Jurkat, Clone E6-1 (cell line): ENCODE measurements at regions not wholly inside any gene's neighbourhood (a gene's known extent, or its start where the extent isn't known, plus 50 kb on each side); places are given as distances from the start of the nearest gene placed in this dataset.

Experiments used
- DNase-seq: peaks from one replicate; pipeline ENCODE4 v3.0.0-alpha.2; 2011; ENCODE audit warnings: low read depth, low spot score
- H3K4me3 ChIP-seq: 2 replicates; pipeline ENCODE4 v1.5.1; 2011; ENCODE audit warnings: mild to moderate bottlenecking, low read length, control low read depth, moderate library complexity

DNA sequence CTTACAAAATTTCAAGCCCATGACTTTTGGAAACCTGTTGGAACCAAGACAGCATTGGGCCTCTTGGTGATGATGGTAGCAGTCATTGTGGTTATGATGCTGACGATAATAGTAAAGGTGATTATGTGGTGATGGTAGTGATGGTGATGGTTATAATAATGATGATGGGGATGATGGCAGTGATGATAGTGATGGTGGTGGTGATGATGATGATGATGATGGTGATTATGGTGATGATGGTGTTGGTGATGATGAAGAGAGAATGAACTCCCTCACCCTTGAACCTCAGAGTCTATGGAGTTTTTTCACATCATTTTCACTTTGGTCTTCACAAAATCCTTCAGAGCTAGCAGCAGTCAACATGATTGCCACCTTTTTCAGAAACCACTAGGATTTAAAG lies 105.3 kb upstream of the ASIC2 start:
- DNase-seq, result no peak
- no peak overlapping the region for H3K4me3 ChIP-seq

DNA sequence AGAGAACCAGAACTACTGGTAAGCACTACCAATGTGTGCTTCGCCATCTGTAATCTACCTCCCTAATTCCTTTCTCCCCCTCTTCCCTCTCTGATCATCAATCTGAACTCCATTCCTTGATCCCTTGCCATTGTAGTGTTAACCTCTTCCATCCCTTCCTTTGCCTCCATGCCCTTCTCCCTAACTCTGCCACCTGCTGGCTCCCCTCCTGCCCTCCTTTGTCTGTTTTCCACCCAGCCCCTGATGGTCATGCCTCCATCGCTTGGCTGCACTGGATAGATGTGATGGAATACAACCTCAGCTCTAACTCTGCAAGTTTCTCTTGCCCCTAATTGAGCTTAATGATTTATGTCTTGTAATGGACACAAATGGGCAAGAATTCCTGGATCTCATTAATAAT lies 108.2 kb upstream of the ASIC2 start:
- H3K4me3 ChIP-seq, result no peak overlapping the region
- no peak for DNase-seq

DNA sequence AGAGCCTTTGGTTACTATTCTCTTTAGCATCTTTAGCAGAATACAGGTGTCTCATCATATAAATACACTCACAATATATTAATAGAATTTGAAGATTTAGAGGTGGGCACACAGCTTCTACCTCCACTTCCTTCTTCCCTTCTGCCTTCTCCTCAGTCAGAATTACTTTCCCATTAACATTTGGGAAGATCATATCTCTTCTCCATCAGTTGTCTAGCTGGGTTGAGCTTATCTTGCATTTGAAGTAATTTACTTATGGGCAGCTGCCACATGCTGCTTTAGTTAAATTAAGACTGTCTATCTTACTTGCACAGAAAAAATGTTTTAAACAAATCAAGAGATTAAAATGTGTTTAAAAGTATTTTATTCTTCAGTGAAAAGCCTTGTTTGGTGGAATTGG lies 110.1 kb upstream of the ASIC2 start:
- no peak overlapping the region for H3K4me3 ChIP-seq
- no peak for DNase-seq

DNA sequence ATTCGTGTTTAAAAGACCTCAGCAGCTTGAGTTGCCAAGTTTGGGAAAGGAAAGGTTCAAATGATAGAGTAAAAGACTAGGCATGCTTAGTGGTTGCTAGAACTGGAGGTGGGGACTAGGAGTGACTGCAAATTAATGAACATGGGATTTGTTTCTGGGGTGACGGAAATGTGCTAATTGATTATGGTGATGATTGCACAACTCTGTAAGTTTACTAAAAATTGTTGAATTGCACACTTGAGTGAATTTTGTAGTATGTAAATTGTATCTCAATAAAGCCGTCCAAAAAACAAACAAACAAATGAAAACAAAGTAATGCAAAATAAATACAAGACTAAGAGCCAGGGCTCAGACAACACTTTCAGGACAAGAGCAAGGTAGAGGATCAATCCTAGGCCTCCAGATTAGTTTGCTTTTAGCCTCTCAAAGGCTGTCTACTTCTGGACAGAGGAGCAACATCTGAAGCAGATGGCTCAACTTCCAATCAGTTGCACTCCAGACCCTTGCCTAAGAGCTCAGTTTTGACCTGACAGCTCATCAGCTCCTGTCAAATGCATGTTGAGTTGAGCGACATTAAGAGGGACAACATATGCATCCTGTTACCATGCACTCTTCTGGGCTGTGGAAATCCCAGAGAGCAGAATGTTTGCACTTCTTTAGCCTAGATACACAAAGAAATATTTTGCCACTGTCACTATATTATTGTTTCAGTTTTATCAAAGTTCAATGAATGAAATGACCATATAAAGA lies 111.2 kb upstream of the ASIC2 start:
- no peak for DNase-seq
- H3K4me3 ChIP-seq, result no peak overlapping the region

DNA sequence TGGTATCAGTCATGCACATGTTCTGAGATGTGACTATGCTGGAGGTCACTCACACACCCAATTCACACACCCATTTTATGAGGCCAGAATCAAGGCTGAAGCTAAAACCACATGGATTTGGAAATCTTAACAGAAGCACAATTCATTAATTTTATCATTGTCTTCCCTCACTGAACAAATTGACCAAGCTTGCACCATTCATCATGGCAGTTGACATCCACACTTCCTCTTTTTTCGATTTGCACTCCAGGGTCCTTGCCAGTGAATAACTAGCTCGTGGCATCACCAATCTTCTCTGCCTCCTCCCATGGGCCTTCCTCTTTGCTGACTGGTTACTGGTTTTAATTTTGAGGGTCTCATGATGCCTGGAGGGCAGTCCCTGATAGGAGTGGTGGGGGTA lies 123.0 kb upstream of the ASIC2 start:
- no peak for DNase-seq
- H3K4me3 ChIP-seq, result no peak overlapping the region

DNA sequence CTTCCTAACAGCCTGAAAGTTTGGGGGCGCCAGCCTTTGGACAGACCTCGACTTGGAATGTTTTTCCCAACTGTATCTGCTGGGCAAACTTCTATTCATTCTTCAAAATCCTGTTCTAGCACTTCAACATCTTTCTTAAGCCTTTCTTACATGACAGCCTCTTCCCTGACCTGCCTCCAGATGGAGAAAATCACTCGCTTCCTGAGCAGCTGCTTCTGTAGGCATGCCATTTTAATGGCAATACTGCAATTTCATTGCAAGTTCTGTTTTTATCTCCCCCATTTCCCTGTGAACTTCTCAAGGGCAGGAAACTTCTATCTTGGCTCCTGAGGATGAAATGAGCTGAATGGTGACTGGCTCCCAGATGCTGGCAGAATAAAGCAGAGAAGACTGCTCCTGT lies 128.8 kb upstream of the ASIC2 start:
- no peak overlapping the region for H3K4me3 ChIP-seq
- no peak for DNase-seq

DNA sequence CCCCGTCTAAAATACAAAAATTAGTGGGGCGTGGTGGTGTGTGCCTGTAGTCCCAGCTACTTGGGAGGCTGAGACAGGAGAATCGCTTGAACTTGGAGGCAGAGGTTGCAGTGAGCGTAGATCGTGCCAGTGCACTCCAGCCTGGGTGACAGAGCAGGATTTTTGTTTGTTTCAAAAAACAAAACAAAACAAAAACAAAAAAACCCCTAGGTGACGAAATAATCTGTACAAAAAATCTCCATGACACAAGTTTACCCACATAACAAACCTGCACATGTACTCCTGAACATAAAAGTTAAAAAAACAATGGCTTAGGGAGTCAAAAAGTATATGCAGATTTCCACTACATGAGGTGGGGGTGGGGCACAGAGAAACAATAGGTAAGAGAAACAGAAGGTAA lies 140.5 kb upstream of the ASIC2 start:
- no peak overlapping the region for H3K4me3 ChIP-seq
- no peak for DNase-seq

DNA sequence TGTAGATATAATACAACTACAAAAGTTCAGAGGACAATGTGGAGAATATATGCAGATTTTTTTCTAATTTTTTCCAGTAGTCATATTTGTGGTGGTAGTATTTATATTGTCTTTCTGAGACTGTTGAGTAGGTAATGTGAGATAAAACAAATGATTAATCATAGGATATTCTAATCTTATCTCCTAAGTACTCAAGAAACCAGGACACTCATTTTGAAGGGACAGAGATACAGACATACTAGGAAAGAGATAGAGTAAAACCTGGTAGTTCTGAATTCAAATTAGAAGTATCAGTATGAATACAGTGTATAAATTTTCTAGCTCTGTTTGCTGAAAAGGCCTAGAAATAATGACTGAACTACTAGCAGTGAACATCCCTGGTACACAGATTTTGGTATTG lies 141.7 kb upstream of the ASIC2 start:
- no peak overlapping the region for H3K4me3 ChIP-seq
- DNase-seq, result no peak

DNA sequence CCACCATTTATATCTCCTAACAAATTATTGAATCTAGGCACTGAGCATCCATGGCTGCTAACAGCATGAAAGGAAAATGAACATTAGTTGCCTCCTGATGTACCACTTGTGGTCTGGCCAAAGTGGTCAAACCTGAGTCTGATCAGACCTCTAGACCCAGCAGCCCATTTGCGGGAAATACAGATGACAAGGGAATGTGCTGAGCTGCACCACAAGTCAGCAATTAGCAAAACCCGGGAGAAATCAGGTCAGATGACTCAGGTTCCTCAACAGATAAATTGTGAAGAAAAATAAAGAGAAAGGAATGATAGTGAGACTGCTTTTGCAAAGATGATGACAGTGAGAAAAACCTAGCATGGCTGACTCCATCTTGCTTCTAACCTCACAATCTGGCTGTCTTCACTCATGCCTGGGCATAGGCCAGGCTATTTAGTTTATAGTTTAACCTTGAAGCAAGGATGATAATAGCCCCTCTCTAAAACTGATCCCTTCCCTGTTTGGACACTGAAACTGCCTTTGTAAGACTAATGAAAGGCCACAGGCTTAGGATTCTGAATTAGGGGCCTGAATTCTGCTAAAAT lies 142.7 kb upstream of the ASIC2 start:
- no peak for DNase-seq
- H3K4me3 ChIP-seq, result no peak overlapping the region

DNA sequence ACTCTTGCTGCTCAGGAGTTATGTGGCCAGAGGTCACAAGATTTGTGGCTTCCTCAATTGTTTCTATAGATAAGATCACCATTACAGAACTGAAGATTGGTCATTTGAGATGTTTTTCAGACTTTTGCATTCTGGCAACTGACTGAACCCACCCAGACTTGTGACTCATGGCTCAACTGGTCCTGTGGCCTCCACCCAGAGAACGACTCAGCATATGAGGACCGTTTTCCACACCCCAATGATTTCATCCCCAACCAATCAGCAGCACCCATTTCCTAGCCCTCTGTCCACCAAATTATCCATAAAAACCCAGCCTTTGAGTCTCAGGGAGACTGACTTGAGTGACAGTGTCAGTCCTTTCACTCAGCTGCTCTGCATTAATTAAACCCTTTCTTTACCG lies 143.2 kb upstream of the ASIC2 start:
- H3K4me3 ChIP-seq, result no peak overlapping the region
- DNase-seq, result no peak

DNA sequence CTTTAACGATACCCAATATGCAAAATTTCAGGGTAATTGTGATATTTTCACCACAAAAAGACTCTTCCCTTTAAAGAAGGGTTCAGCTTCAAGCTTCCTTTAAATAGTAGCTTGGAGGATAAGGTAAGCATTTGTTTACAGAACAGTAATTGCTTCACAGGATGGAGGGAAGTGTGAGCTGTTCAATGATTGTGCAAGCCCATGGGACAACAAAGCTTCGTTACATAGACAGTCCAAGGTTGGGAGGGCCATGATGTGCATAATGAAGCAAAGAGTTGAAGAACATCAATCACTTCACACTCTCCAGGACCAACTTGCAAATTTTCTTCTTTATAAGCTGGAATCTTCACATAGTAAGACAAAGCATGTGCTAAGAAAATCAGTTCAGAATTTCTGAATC lies 145.0 kb upstream of the ASIC2 start:
- H3K4me3 ChIP-seq, result no peak overlapping the region
- DNase-seq, result no peak

DNA sequence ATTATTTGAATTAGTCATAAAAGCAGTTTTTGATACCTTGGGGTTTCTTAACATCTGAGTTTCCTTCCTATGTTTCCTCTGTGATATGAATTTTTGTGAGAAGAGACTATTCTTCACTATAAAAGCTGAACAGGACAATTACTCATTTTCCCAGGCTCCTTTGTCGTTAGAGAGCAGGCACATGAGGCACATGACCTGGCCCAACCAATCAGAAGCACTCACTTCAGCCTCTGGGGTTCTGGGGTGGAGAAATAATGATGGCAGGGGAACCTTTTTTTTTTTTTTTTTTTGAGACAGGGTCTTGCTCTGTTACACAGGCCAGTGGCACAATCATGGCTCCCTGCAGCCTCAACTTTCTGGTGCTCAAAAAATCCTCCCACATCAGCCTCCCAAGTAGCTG lies 145.5 kb upstream of the ASIC2 start:
- DNase-seq, result no peak
- H3K4me3 ChIP-seq, result no peak overlapping the region

DNA sequence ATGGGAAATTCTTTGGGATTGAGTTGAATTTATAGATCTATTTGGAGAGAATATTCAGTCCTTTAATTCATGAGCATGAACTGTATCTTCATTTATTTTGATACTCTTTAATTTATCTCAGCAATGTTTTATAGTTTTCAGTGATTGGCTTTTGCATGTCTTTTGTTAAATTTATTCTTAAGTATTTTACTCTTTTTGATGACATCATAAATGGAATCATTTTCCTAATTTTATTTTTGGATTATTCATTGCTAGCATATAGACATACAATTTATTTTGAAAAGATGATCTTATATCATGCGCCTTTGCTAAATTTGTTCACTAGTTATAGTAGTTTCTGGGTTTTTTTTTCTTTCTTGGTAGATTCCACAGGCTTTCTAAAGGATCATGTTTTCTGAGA lies 149.2 kb upstream of the ASIC2 start:
- no peak for DNase-seq
- H3K4me3 ChIP-seq, result no peak overlapping the region

DNA sequence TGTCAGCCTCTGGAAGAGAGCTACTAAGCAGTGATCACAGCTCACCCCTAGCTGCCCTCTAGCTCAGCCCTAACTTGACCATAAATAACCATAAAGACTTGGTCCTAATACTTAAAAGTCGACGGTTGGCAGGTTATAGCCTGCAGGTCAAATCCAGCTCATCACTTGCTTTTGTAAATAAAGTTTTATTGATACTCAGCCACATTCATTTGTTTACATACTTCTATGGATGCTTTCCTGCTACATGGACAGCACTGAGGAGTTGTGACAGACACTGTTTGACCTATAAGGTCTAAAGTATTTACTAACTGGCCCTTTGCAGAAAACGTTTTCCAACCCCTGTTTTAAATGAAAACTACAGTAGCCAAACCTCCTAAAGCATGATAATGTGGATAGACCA lies 151.6 kb upstream of the ASIC2 start:
- H3K4me3 ChIP-seq, result no peak overlapping the region
- no peak for DNase-seq

DNA sequence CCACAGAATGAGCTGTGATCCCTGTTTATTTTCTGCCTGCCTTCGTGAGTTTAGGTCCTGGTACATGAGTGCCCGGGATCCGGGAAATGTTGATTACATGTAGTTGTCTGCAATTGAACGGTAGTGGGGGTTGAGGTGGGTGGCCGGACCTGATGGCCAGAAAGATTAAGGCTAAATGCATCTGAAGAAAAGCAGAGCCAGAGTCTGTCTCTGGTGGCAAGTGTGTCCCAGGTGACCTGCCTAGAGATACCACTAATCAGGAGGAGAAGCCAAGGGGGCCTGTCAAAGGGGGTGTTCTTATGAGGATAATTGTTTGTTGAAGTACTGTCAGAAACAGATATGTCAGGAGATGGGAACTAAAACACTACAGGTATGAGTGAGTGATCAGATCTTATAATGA lies 154.0 kb upstream of the ASIC2 start:
- H3K4me3 ChIP-seq, result no peak overlapping the region
- DNase-seq, result no peak

DNA sequence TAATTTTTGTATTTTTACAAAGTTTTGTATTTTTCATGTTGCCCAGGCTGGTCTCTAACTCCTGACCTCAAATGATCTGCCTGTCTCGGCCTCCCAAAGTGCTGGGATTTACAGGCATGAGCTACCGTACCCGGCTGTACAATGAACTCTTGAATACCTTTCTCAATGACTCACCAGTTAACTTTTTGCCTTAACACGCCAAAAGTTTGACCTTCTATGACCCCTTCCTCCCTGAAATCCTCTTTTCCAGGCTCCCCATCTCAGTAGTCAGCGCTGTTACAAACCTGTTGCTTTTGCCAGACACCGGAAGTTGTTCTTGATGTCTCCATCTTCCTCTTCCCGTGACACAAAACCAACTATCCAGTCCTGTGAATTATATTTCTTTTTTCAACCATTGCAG lies 158.1 kb upstream of the ASIC2 start:
- no peak overlapping the region for H3K4me3 ChIP-seq
- DNase-seq, result no peak

DNA sequence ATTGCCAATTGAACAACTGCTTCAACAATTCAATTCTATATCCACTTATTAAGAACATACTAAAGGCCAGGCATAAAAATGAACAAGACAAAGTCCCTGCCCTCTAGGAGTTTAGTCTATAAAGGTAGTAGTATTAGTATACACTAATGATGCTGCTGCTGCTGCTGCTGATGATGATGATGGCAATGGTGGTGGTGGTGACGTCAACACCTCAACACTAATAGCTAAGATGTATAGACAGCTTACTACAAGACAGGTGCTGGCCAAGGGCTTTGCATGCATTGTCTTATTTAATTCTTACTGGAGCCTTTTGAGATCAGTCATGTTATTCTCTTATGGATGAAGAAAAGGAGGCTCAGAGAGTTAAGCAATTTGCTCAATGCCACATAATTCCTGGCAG lies 164.4 kb upstream of the ASIC2 start:
- H3K4me3 ChIP-seq, result no peak overlapping the region
- DNase-seq, result no peak

DNA sequence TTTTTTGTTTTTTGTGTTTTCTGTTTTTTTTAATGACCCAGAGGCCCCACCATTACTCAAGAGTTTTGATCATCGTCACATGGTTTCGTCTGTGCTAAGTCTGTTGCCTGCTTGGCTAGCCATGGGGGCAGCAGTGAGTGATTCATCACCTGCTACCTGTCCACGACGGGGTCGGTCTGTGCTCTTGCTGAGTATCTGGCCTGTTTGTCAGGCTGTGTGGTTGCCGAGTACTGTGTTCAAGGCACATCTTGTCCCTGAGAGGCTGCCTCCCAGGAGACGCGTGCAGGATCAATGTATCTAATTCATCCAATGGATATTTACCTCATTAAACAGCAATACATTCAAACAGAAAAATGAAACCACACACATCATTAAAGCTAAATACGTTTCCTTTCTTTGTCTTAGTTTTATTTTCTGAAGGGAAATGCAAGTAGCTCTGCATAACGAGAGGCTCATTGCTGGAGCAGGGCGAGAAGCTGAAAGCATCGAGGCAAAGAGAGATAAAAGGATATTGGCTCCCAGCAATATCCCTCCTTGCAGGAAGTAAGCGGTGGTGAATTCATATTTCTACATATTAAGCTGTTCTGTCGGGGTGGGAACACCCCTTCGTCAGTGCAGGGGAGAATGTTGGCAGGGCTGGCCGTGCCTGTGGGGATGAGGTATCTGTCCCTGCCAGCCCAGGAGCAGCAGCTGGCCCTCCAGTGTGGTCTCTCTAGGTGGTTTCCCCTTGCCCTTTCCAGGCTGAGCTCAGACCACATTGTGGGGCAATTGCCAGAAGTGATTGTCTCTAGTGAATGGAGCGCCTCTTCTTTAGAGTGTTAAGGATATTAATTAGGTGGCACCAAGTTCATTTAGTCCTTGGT lies 166.2 kb upstream of the ASIC2 start:
- DNase-seq, result no peak
- H3K4me3 ChIP-seq, result no peak overlapping the region

DNA sequence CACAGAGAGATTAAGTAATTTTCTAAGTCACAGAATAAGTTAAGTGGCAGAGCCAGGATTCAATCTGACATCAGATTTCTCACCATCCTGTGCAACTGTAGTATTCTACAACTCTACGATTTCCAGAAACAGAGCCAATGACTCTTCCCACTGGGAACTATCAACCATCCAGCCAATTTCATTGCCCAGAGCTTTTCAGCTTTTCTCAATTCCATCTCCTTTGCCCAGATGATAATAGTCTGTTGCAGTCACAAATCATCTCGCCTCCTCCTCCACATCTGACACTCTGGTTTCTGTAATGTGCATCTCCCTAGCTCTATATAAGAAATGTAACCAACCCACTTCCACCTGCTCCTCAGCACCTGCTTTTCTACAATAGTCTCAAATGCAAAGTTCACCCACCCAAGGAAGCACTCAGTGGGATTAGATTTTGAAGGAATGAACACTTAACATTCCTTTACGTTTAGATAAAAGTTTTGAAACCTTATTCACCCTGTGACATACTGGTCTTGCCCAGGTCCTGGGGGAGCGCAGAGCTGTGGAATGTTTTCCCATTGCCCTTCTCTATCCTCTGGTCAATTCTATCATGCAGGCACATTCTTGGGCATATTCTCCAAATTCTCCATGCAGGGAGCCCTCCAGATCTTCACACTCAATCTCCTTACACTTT lies 167.8 kb upstream of the ASIC2 start:
- DNase-seq, result no peak
- no peak overlapping the region for H3K4me3 ChIP-seq

DNA sequence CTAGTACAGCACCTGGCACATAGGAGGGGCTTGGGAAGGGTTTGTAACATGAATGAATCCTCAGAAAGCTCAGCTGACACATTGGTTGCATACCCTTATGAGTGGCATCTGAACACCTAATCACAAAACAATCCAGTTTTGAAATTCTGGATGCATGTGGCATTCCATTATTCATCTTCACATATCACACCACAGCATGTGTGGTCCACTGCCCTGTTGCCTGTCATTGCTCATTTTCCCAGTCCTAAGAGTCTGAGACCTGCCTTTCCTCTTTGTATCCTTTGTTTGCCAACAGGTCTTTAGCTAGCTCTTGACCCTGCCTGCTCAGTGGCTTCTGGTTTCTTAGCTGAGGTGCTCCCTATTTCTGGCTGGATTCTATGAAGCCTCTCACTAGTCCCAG lies 170.8 kb upstream of the ASIC2 start:
- no peak for DNase-seq
- no peak overlapping the region for H3K4me3 ChIP-seq
